Right lobe of liver (tissue), 6 donors: ENCODE measurements at regions not wholly inside any gene's neighbourhood (a gene's known extent, or its start where the extent isn't known, plus 50 kb on each side); places are given as distances from the start of the nearest gene placed in this dataset.
A peak's percentile ranks its signal among the peaks of the same experiment; 100 is the strongest.

Source experiments
- ATAC-seq, 4 donors: fragments of 200-7000 bp; cut with Tn5 transposase; one replicate each; pipeline ENCODE4 v1.9.1; 2020; ENCODE audit warnings: mild to moderate bottlenecking in 4 of 4, moderate library complexity in 4 of 4
- DNase-seq, 3 donors: peaks; one replicate each; pipeline ENCODE4 v3.0.0-alpha.2; 2020
- H3K27ac ChIP-seq, 3 donors: fragments of 200-600 bp; one replicate each; pipeline ENCODE4 v1.8.0; 2022
- H3K27me3 ChIP-seq, 2 donors: fragments of 200-600 bp; one replicate each; pipeline ENCODE4 v1.8.0; 2022
- H3K36me3 ChIP-seq, 4 donors: fragments of 200-600 bp; sonication (generic) in 1 of 4; one replicate each; pipeline versions ENCODE4 v1.5.1 to v1.8.0; 2017 to 2022; ENCODE audit warnings: control low read depth in 1 of 4
- H3K4me1 ChIP-seq, 4 donors: fragments of 200-600 bp; sonication (generic) in 1 of 4; one replicate each; pipeline versions ENCODE4 v1.5.1 to v1.8.0; 2017 to 2022; ENCODE audit warnings: control low read depth in 1 of 4
- H3K4me3 ChIP-seq, 3 donors: fragments of 200-600 bp; one replicate each; pipeline ENCODE4 v1.8.0; 2022
- H3K9me3 ChIP-seq, 4 donors: fragments of 200-600 bp; sonication (generic) in 1 of 4; one replicate each; pipeline versions ENCODE4 v1.5.1 to v1.8.0; 2017 to 2022; ENCODE audit warnings: control low read depth in 1 of 4
- CTCF ChIP-seq, 4 donors: fragments of 200-600 bp in 3 of 4; fragments of 450-650 bp in 1 of 4; IDR thresholded peaks; one replicate each; pipeline versions ENCODE4 v1.5.1 to v1.8.0; 2016 to 2022; ENCODE audit warnings: antibody characterized with exemption in 4 of 4, mild to moderate bottlenecking in 2 of 4
- POLR2A ChIP-seq: fragments of 450-650 bp; IDR thresholded peaks from one replicate; pipeline ENCODE4 v1.6.1; 2017; ENCODE audit warnings: antibody characterized with exemption, mild to moderate bottlenecking
- WGBS: methylation state at CpG from one replicate; pipeline ENCODE4 v1.1.6; 2018; ENCODE audit warnings: low coverage, low lambda C conversion rate; ENCODE audit not compliant: insufficient coverage; ENCODE audit errors: missing lambda C conversion rate; 5-methylcytosine and 5-hydroxymethylcytosine counted together
- intact Hi-C, 2 donors: fragments of 100-400 bp; cut with DNase I; formaldehyde crosslinking; loops; one replicate each; pipeline versions ENCODE4 v1.11.2 to v1.14.1; 2022
- donor health status: DM: no; HTN: yes; CAD: no.
- donor health status: DM: no; HTN: no; CAD: no.
- donor health status: DM: no; HTN: no; CAD: no.
- donor health status: DM: no; HTN: yes; CAD: no.
- donor health status: DM: no; HTN: yes; CAD: no.

- Histone ChIP-seq H3K27ac (no peak overlapping the region), H3K4me1 (no peaks in the 10 kb centered on the region), H3K9me3 (no peaks in the 10 kb centered on the region), H3K27me3 (no peaks in the 10 kb centered on the region), H3K36me3 (no peaks in the 10 kb centered on the region), H3K4me3 (no peak overlapping the region)
- intact Hi-C loops: no loop called here
- DNase-seq (no peak), ATAC-seq (no peak)
- no peak for TF ChIP-seq CTCF (IDR thresholded peaks at IDR 0.05)
- TF ChIP-seq POLR2A: no peak
- WGBS: 63% methylated on average over 2 of the region's 2 CpGs
These were observed 319.1 kb upstream of the RPS6KA3 start for GRCh38 chrX:20585782-20586181.

- Histone ChIP-seq H3K36me3 (no peaks in the 10 kb centered on the region), H3K27me3 (no peaks in the 10 kb centered on the region), H3K4me3 (no peak overlapping the region), H3K27ac (no peak overlapping the region), H3K9me3 (no peaks in the 10 kb centered on the region), H3K4me1 (no peaks in the 10 kb centered on the region)
- 23% methylated on average over 1 of the region's 1 CpG for WGBS
- ATAC-seq (no peak), DNase-seq (no peak)
- TF ChIP-seq POLR2A (no peak), CTCF (IDR thresholded peaks at IDR 0.05) (no peak)
- intact Hi-C loops: no loop called here
These were observed 304.9 kb upstream of the RPS6KA3 start for GRCh38 chrX:20571611-20572010.

GRCh38 chrX:20567108-20567507 is 300.4 kb upstream of the RPS6KA3 start:
- intact Hi-C loops: no loop called here

GRCh38 chrX:20547611-20548051 is 280.9 kb upstream of the RPS6KA3 start:
- peak; percentile 53 to 73 (median 68) for DNase-seq
- no peak for TF ChIP-seq CTCF (IDR thresholded peaks at IDR 0.05)
- TF ChIP-seq POLR2A: no peak
- Histone ChIP-seq H3K4me1 (peaks cover 0 to 4% (median 0%) of the 10 kb centered on the region in 4 donors), H3K4me3 (no peak overlapping the region), H3K27me3 (no peaks in the 10 kb centered on the region), H3K36me3 (no peaks in the 10 kb centered on the region), H3K27ac (peak overlapping the region in 2 of 3 donors; percentile 8 to 61), H3K9me3 (no peaks in the 10 kb centered on the region)
- ATAC-seq: peak; percentile 86 to 96 (median 92)
- intact Hi-C loops: no loop called here
- WGBS: 30% methylated on average over 3 of the region's 3 CpGs

More at GRCh38 chrX:20567108-20567507, 300.4 kb upstream of the RPS6KA3 start:
- Histone ChIP-seq H3K9me3 (no peaks in the 10 kb centered on the region), H3K36me3 (no peaks in the 10 kb centered on the region), H3K27me3 (no peaks in the 10 kb centered on the region), H3K4me1 (no peaks in the 10 kb centered on the region), H3K4me3 (no peak overlapping the region), H3K27ac (no peak overlapping the region)
- ATAC-seq (no peak), DNase-seq (no peak)
- TF ChIP-seq CTCF (IDR thresholded peaks at IDR 0.05) (no peak), POLR2A (no peak)

- Histone ChIP-seq H3K27me3 (no peaks in the 10 kb centered on the region), H3K4me1 (peaks cover 0 to 4% (median 0%) of the 10 kb centered on the region in 4 donors), H3K27ac (no peak overlapping the region), H3K9me3 (no peaks in the 10 kb centered on the region), H3K4me3 (no peak overlapping the region), H3K36me3 (no peaks in the 10 kb centered on the region)
- intact Hi-C loops: no loop called here
- TF ChIP-seq CTCF (IDR thresholded peaks at IDR 0.05) (peak in 1 of 4 donors; percentile 8), POLR2A (no peak)
- 20% methylated on average over 1 of the region's 3 CpGs for WGBS
- DNase-seq: peak in 2 of 3 donors; percentile 25 to 56
- peak in 2 of 4 donors; percentile 17 to 63 for ATAC-seq
These were observed 278.8 kb upstream of the RPS6KA3 start for GRCh38 chrX:20545538-20545937.
